ENCODE measurements at regions not wholly inside any gene's neighbourhood (a gene's known extent, or its start where the extent isn't known, plus 50 kb on each side); places are given as distances from the start of the nearest gene placed in this dataset.

DNA sequence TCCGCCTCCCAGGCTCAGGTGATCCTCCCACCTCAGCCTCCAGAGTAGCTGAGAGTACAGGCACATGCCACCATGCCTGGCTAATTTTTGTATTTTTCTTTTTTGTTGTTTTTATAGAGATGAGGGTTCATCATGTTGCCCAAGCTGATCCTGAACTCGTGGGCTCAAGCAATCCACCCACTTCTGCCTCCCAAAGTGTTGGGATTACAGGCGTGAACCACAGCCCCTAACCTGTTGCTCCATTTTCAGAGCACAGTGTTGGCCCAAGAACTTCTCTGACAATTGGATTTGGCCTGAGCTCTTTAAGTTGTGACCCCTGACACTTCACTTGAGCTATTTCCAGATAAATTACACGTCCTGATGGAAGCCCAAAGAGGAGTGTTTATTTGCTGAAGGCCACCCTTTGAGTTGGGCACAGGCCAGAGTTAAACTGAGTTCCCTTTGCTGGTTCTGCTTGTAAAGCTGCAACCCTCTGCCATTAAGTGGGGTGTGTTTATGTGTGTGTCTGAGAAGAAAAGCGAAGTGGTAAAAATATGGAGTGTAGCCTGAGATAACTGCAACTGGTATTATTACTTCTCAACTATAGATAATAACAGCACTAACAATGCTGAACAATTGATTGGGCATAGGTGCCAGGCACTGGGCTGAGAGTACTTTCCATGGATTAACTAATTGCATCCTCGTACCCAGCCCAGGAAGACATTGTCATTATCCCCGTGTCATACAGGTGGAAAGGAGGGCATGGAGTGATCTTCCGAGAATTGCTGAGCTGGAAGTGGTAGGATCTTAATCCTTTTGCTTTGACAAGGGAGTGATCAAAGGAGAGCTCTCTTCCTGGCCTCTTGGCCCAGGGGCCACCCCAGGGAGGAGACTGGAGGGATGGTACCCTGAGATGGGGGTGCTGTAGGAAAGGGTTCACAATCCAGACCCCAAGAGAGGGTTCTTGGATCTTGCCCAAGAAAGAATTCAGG is 91.5 kb upstream of the PROK2 start:
- WGBS (ENCODE audit: insufficient coverage), result 77% methylated on average over 5 of the region's 8 CpGs
- Histone ChIP-seq H3K27me3 (ENCODE audit: control insufficient read depth, insufficient read depth, low read length) (peaks cover 3% of the 10 kb centered on the region), H3K4me1 (ENCODE audit: control insufficient read depth, insufficient read depth, low read length) (no peaks in the 10 kb centered on the region), H3K36me3 (ENCODE audit: control insufficient read depth, insufficient read depth, low read length) (no peaks in the 10 kb centered on the region), H3K27ac (ENCODE audit: low read length) (no peak overlapping the region), H3K9me3 (replicated peaks; ENCODE audit: control insufficient read depth, low read depth, low read length) (no peaks in the 10 kb centered on the region), H3K4me3 (ENCODE audit: low read length) (no peak overlapping the region)
- DNase-seq, result no peak

DNA sequence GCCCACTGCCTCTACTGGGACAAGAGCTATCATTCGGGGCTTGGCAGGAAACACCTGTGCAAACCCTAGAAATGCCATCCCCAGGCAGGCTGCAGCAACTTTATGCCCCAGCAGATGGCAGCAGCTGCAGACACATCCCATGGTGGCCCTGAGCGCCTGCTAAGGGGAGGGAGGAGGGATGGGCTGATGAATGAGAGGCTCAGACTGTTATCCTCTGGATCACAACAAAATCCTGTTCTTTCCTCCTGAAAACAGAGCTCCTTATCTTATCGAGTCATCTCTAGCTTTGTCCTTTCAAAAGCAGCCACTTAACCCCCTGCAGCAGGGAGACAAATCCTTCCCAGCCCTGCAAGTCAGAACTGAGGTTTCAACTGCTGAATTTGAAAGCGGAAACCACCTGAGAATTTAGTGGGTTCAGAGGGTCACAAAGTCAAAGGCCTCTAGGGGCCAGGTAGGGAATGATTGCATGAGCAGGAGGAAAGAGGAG is 90.6 kb upstream of the PROK2 start:
- H3K9me3 ChIP-seq (replicated peaks; ENCODE audit: control insufficient read depth, low read depth, low read length), result no peaks in the 10 kb centered on the region
- no peak overlapping the region for H3K4me3 ChIP-seq (ENCODE audit: low read length)
- no peaks in the 10 kb centered on the region for H3K4me1 ChIP-seq (ENCODE audit: control insufficient read depth, insufficient read depth, low read length)
- H3K27me3 ChIP-seq (ENCODE audit: control insufficient read depth, insufficient read depth, low read length), result peaks cover 3% of the 10 kb centered on the region
- H3K36me3 ChIP-seq (ENCODE audit: control insufficient read depth, insufficient read depth, low read length), result no peaks in the 10 kb centered on the region
- H3K27ac ChIP-seq (ENCODE audit: low read length), result no peak overlapping the region
- WGBS (ENCODE audit: insufficient coverage), result 40% methylated on average over 2 of the region's 4 CpGs
- DNase-seq, result peak; percentile 85

DNA sequence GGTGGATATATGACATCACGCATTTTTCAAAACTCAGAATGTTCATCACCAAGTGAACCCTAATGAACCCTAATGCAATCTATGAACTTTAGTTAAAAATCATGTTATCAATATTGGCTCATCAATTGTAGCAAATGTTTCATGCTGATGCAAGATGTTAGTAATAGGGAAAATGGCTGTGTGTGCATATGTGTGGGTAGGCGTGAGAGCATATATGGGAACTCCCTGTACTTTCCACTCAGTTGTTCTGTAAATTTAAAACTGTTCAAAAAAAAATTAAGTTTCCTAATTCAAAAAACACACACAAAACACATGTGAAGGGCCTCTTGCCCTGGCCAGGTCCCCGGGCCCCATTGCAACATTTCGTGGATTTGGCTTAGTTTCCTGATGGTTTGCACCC is 89.7 kb upstream of the PROK2 start:
- no peak for DNase-seq
- Histone ChIP-seq H3K27ac (ENCODE audit: low read length) (no peak overlapping the region), H3K9me3 (replicated peaks; ENCODE audit: control insufficient read depth, low read depth, low read length) (no peaks in the 10 kb centered on the region), H3K4me3 (ENCODE audit: low read length) (no peak overlapping the region), H3K27me3 (ENCODE audit: control insufficient read depth, insufficient read depth, low read length) (peaks cover 3% of the 10 kb centered on the region), H3K36me3 (ENCODE audit: control insufficient read depth, insufficient read depth, low read length) (no peaks in the 10 kb centered on the region), H3K4me1 (ENCODE audit: control insufficient read depth, insufficient read depth, low read length) (no peaks in the 10 kb centered on the region)
- WGBS (ENCODE audit: insufficient coverage), result 64% methylated on average over 2 of the region's 4 CpGs

DNA sequence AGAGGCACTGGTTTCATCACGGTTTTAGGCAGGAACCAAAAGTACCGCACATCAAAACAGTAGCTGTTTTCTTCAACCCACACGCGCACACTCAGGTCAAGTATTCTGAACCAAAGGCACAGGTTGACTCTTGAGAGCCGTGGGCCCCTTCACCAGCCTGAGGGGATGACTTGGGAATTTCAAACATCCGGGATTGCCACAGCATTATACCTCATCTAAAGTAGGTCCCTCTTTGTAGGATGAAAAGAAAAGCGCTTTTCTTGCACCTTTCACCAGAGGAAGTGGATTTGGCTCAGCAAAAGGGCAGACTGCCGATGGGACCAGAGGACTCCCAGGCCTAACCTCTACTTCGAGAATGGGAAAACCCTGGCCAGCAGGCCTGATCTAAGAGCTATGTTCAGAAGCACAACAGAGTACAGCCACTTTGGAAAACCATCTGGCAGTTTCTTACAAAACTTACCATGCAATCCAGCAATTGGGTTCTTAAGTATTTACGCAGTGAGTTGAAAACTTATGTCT is 88.2 kb upstream of the PROK2 start:
- no peaks in the 10 kb centered on the region for H3K27me3 ChIP-seq (ENCODE audit: control insufficient read depth, insufficient read depth, low read length)
- DNase-seq, result no peak
- no peaks in the 10 kb centered on the region for H3K9me3 ChIP-seq (replicated peaks; ENCODE audit: control insufficient read depth, low read depth, low read length)
- H3K4me1 ChIP-seq (ENCODE audit: control insufficient read depth, insufficient read depth, low read length), result no peaks in the 10 kb centered on the region
- no peak overlapping the region for H3K4me3 ChIP-seq (ENCODE audit: low read length)
- no peaks in the 10 kb centered on the region for H3K36me3 ChIP-seq (ENCODE audit: control insufficient read depth, insufficient read depth, low read length)
- 83% methylated on average over 7 of the region's 10 CpGs for WGBS (ENCODE audit: insufficient coverage)
- H3K27ac ChIP-seq (ENCODE audit: low read length), result no peak overlapping the region

DNA sequence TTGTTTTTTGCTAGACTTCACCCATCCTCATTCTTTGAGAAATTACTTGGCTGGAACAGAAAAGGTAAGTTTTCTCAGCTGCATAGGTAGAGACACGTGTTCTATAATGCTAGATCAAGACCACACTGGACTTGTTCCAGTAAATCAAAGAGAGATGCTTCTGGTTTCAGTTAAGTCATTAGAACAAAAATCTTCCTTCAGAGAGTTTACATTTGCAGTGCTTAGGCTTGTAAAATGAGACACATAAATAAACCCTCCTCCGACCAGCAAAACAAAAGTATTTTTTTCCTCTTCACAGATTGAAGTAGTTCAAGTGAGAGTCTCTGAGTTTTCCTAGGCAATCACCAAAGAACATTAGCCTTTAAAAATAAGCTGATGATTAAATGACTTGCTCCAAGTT is 87.3 kb upstream of the PROK2 start:
- no peak overlapping the region for H3K4me3 ChIP-seq (ENCODE audit: low read length)
- no peaks in the 10 kb centered on the region for H3K9me3 ChIP-seq (replicated peaks; ENCODE audit: control insufficient read depth, low read depth, low read length)
- no peaks in the 10 kb centered on the region for H3K36me3 ChIP-seq (ENCODE audit: control insufficient read depth, insufficient read depth, low read length)
- DNase-seq, result no peak
- WGBS (ENCODE audit: insufficient coverage), result no CpG with 5 or more reads among the region's 2 CpGs
- H3K27ac ChIP-seq (ENCODE audit: low read length), result no peak overlapping the region
- H3K4me1 ChIP-seq (ENCODE audit: control insufficient read depth, insufficient read depth, low read length), result no peaks in the 10 kb centered on the region
- no peaks in the 10 kb centered on the region for H3K27me3 ChIP-seq (ENCODE audit: control insufficient read depth, insufficient read depth, low read length)

DNA sequence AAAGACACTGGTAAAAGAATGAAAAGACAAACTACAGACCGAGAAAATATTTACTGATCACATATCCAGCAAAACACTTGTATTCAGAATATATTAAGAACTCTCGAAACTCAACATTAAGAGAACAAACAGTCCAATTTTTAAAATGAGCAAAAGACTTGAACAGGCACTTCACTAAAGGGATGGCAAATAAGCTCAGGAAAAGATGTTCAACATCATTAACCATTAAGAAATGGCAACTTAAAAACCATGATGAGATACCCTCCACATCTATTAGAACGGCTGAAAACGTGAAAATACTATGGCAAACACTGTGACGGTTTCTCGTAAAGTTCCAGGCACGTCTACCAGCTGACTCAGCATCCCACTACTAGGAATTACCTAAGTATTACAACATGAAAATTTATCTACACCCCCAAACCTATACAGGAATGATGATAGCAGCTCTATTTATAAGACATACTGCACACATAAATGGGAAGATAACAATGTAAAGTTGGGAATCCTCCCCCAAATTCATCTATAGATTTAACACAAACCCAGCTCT is 86.1 kb upstream of the PROK2 start:
- Histone ChIP-seq H3K9me3 (replicated peaks; ENCODE audit: control insufficient read depth, low read depth, low read length) (no peaks in the 10 kb centered on the region), H3K36me3 (ENCODE audit: control insufficient read depth, insufficient read depth, low read length) (no peaks in the 10 kb centered on the region), H3K4me1 (ENCODE audit: control insufficient read depth, insufficient read depth, low read length) (no peaks in the 10 kb centered on the region), H3K4me3 (ENCODE audit: low read length) (no peak overlapping the region), H3K27ac (ENCODE audit: low read length) (no peak overlapping the region), H3K27me3 (ENCODE audit: control insufficient read depth, insufficient read depth, low read length) (no peaks in the 10 kb centered on the region)
- DNase-seq, result no peak
- 95% methylated on average over 5 of the region's 7 CpGs for WGBS (ENCODE audit: insufficient coverage)

DNA sequence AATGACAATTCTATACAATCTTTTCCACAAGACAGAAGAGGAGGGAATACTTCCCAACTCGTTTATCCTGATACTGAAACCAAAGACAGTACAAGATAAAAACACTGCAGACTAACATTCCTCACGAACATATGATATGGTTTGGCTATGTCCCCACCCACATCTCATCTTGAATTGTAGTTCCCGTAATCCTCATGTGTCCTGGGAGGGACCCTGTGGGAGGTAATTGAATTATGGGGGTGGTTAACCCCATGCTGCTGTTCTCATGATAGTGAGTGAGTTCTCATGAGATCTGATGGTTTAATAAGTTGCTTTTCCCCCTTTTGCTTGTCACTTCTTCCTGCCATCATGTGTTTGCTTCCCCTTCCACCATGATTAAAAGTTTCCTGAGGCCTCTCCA is 83.9 kb upstream of the PROK2 start:
- Histone ChIP-seq H3K36me3 (ENCODE audit: control insufficient read depth, insufficient read depth, low read length) (no peaks in the 10 kb centered on the region), H3K27ac (ENCODE audit: low read length) (no peak overlapping the region), H3K27me3 (ENCODE audit: control insufficient read depth, insufficient read depth, low read length) (peaks cover 6% of the 10 kb centered on the region), H3K4me1 (ENCODE audit: control insufficient read depth, insufficient read depth, low read length) (no peaks in the 10 kb centered on the region), H3K9me3 (replicated peaks; ENCODE audit: control insufficient read depth, low read depth, low read length) (no peaks in the 10 kb centered on the region), H3K4me3 (ENCODE audit: low read length) (no peak overlapping the region)
- no peak for DNase-seq
- WGBS (ENCODE audit: insufficient coverage), result no CpG with 5 or more reads among the region's 3 CpGs

DNA sequence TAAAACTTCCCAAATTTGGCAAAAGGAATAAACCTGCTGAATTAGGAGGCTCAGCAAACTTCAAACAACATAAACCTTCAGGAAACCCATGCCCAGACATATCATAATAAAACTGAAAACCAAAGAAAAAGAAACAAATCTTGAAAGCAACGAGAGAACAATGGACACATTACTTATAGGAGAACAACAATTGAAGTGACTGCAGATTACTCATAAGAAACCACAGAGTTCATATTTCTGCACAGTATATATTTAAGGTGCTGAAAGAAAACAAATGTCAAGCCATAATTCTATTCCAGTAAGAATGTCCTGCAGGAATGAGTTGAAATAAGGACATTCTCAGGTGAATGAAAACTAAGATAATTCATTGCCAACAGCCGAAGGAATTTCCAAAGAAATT is 80.8 kb upstream of the PROK2 start:
- H3K9me3 ChIP-seq (replicated peaks; ENCODE audit: control insufficient read depth, low read depth, low read length), result peaks cover 3% of the 10 kb centered on the region
- DNase-seq, result no peak
- no CpG with 5 or more reads among the region's 2 CpGs for WGBS (ENCODE audit: insufficient coverage)
- H3K4me1 ChIP-seq (ENCODE audit: control insufficient read depth, insufficient read depth, low read length), result no peaks in the 10 kb centered on the region
- no peaks in the 10 kb centered on the region for H3K36me3 ChIP-seq (ENCODE audit: control insufficient read depth, insufficient read depth, low read length)
- peaks cover 13% of the 10 kb centered on the region for H3K27me3 ChIP-seq (ENCODE audit: control insufficient read depth, insufficient read depth, low read length)
- no peak overlapping the region for H3K27ac ChIP-seq (ENCODE audit: low read length)
- no peak overlapping the region for H3K4me3 ChIP-seq (ENCODE audit: low read length)

DNA sequence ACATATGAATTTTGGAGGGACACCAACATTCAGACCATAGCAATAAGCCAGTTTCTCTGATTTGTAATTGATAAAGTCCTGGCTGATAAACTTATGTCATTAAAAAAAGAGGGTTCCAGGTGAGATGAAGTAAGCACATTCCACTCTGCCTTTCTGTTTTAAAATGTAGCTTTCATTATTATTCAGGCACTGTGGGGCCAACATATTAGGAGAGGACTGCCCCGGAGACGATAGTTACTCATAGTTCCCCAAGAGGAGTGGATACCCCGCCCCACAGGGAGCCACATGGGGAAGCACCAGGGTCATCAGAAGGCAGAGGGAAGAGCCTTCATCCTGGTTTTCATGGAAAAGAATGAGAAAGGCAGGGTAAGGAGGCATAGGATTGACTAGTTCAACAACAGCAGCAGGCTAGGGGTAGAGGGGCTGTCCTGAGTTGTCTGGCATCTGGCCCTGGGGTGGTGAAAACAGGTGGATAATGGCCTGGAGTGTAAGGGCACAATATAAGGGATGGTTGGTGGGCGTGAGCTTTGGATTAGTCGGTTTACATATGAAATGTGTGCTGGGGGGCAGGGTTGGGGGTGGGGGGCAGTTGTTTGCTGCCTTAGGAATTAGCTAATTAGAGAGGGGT is 78.7 kb upstream of the PROK2 start:
- no peak overlapping the region for H3K27ac ChIP-seq (ENCODE audit: low read length)
- no peak for DNase-seq
- peaks cover 8% of the 10 kb centered on the region for H3K9me3 ChIP-seq (replicated peaks; ENCODE audit: control insufficient read depth, low read depth, low read length)
- H3K4me3 ChIP-seq (ENCODE audit: low read length), result no peak overlapping the region
- H3K4me1 ChIP-seq (ENCODE audit: control insufficient read depth, insufficient read depth, low read length), result no peaks in the 10 kb centered on the region
- 59% methylated on average over 4 of the region's 5 CpGs for WGBS (ENCODE audit: insufficient coverage)
- H3K36me3 ChIP-seq (ENCODE audit: control insufficient read depth, insufficient read depth, low read length), result no peaks in the 10 kb centered on the region
- peaks cover 15% of the 10 kb centered on the region for H3K27me3 ChIP-seq (ENCODE audit: control insufficient read depth, insufficient read depth, low read length)

All from muscle of leg (tissue), 3 donors.